WTC11 (cell line): ENCODE measurements at regions not wholly inside any gene's neighbourhood (a gene's known extent, or its start where the extent isn't known, plus 50 kb on each side); places are given as distances from the start of the nearest gene placed in this dataset.

ENCODE experiments used
- ATAC-seq: fragments of 200-7000 bp; cut with Tn5 transposase; 2 replicates; pipeline ENCODE4 v1.10.0; 2021; ENCODE audit warnings: mild to moderate bottlenecking, moderate library complexity
- CTCF ChIA-PET: fragments of 300-600 bp; sonication (Branson Sonifier 250); formaldehyde crosslinking; loops from one replicate; lab custom pipeline; 2021; ENCODE audit warnings: antibody characterized with exemption; lab: Charles Lee
- POLR2A ChIA-PET: fragments of 350-600 bp; sonication (Branson Sonifier 250); formaldehyde crosslinking; loops from one replicate; lab custom pipeline; 2021; ENCODE audit warnings: antibody characterized with exemption; lab: Charles Lee
- DNase-seq: peaks from one replicate; pipeline ENCODE4 v3.0.0; 2021; ENCODE audit warnings: low spot score
- H3K27ac Mint-ChIP-seq: 2 replicates; pipeline ENCODE4 v1.8.0; 2021; ENCODE audit warnings: mixed read lengths
- H3K27me3 Mint-ChIP-seq: 2 replicates; pipeline ENCODE4 v1.8.0; 2021; ENCODE audit warnings: low read depth, mild to moderate bottlenecking, moderate library complexity, mixed read lengths
- H3K36me3 Mint-ChIP-seq: 2 replicates; pipeline ENCODE4 v1.8.0; 2021; ENCODE audit warnings: mixed read lengths
- H3K4me1 Mint-ChIP-seq: 2 replicates; pipeline ENCODE4 v1.8.0; 2022; ENCODE audit warnings: mixed read lengths
- H3K4me3 Mint-ChIP-seq: 2 replicates; pipeline ENCODE4 v1.8.0; 2021; ENCODE audit warnings: mild to moderate bottlenecking, moderate library complexity, mixed read lengths
- H3K9me3 Mint-ChIP-seq: 2 replicates; pipeline ENCODE4 v1.8.0; 2021; ENCODE audit warnings: mixed read lengths
- ELF4 ChIP-seq: sonication (generic); formaldehyde crosslinking; IDR thresholded peaks from 2 replicates; pipeline ENCODE4 v1.8.1; 2022; ENCODE audit warnings: low read depth, mild to moderate bottlenecking, moderate library complexity, missing genetic modification reagents
- GTF2I ChIP-seq: fragments of 250-450 bp; sonication (Bioruptor Pico); conservative IDR thresholded peaks from 2 replicates; pipeline ENCODE4 v1.4.0; 2021; ENCODE audit warnings: mild to moderate bottlenecking
- IRF2 ChIP-seq: sonication (generic); formaldehyde crosslinking; IDR thresholded peaks from 2 replicates; pipeline ENCODE4 v1.8.0; 2022; ENCODE audit warnings: low read depth, missing genetic modification reagents, borderline replicate concordance
- JAZF1 ChIP-seq: fragments of 250-450 bp; sonication (Bioruptor Pico); IDR thresholded peaks from 2 replicates; pipeline ENCODE4 v1.9.0; 2021; ENCODE audit warnings: moderate library complexity, mild to moderate bottlenecking, inconsistent platforms
- NFATC4 ChIP-seq: fragments of 250-450 bp; sonication (Bioruptor Pico); IDR thresholded peaks from 2 replicates; pipeline ENCODE4 v1.9.0; 2021; ENCODE audit warnings: mild to moderate bottlenecking
- NFYB ChIP-seq: sonication (generic); formaldehyde crosslinking; conservative IDR thresholded peaks from 2 replicates; pipeline ENCODE4 v1.8.0; 2022; ENCODE audit warnings: low read depth, missing genetic modification reagents
- SP1 ChIP-seq: sonication (generic); formaldehyde crosslinking; conservative IDR thresholded peaks from 2 replicates; pipeline ENCODE4 v1.8.1; 2022; ENCODE audit warnings: missing genetic modification reagents
- TEAD1 ChIP-seq: sonication (generic); formaldehyde crosslinking; IDR thresholded peaks from 2 replicates; pipeline ENCODE4 v1.8.0; 2022; ENCODE audit warnings: mild to moderate bottlenecking, missing genetic modification reagents
- TP53 ChIP-seq: sonication (generic); formaldehyde crosslinking; IDR thresholded peaks from 2 replicates; pipeline ENCODE4 v1.8.1; 2023; ENCODE audit warnings: mild to moderate bottlenecking, missing genetic modification reagents
- ZNF232 ChIP-seq: sonication (generic); formaldehyde crosslinking; IDR thresholded peaks from 2 replicates; pipeline ENCODE4 v1.8.0; 2022; ENCODE audit warnings: mild to moderate bottlenecking, missing genetic modification reagents
- ZNF671 ChIP-seq: fragments of 250-450 bp; sonication (Bioruptor Pico); IDR thresholded peaks from 2 replicates; pipeline ENCODE4 v1.8.0; 2021; ENCODE audit warnings: mild to moderate bottlenecking
- TF ChIP-seq, protein P1 (sequence below): sonication (generic); formaldehyde crosslinking; IDR thresholded peaks from 2 replicates; pipeline ENCODE4 v1.8.0; 2023; ENCODE audit warnings: missing genetic modification reagents, mild to moderate bottlenecking, borderline replicate concordance
- TF ChIP-seq, protein P2 (sequence below): sonication (generic); formaldehyde crosslinking; IDR thresholded peaks from 2 replicates; pipeline ENCODE4 v1.8.0; 2022; ENCODE audit warnings: mild to moderate bottlenecking, missing genetic modification reagents
- TF ChIP-seq, protein P3 (sequence below): fragments of 250-450 bp; sonication (Bioruptor Pico); IDR thresholded peaks from 2 replicates; pipeline ENCODE4 v1.9.0; 2021; ENCODE audit warnings: mild to moderate bottlenecking
- TF ChIP-seq, protein P4 (sequence below): fragments of 200-600 bp; IDR thresholded peaks from 2 replicates; pipeline ENCODE4 v1.8.0; 2022; ENCODE audit warnings: antibody characterized with exemption
- TF ChIP-seq, protein P5 (sequence below): sonication (generic); formaldehyde crosslinking; IDR thresholded peaks from 2 replicates; pipeline ENCODE4 v1.8.0; 2023; ENCODE audit warnings: mild to moderate bottlenecking, missing genetic modification reagents
- TF ChIP-seq, protein P6 (sequence below): sonication (generic); formaldehyde crosslinking; IDR thresholded peaks from 2 replicates; pipeline ENCODE4 v1.8.1; 2023; ENCODE audit warnings: mild to moderate bottlenecking, moderate library complexity, missing genetic modification reagents
- TF ChIP-seq, protein P7 (sequence below): fragments of 250-450 bp; sonication (Bioruptor Pico); IDR thresholded peaks from 2 replicates; pipeline ENCODE4 v2.1.2; 2022; ENCODE audit warnings: mild to moderate bottlenecking, moderate library complexity
- TF ChIP-seq, protein P8 (sequence below): sonication (generic); formaldehyde crosslinking; IDR thresholded peaks from 2 replicates; pipeline ENCODE4 v1.8.1; 2022; ENCODE audit warnings: low read depth, missing genetic modification reagents, borderline replicate concordance
- TF ChIP-seq, protein P9 (sequence below): fragments of 250-450 bp; sonication (Bioruptor Pico); IDR thresholded peaks from 2 replicates; pipeline ENCODE4 v1.9.0; 2021; ENCODE audit warnings: moderate library complexity, mild to moderate bottlenecking, inconsistent platforms, borderline replicate concordance

DNA sequence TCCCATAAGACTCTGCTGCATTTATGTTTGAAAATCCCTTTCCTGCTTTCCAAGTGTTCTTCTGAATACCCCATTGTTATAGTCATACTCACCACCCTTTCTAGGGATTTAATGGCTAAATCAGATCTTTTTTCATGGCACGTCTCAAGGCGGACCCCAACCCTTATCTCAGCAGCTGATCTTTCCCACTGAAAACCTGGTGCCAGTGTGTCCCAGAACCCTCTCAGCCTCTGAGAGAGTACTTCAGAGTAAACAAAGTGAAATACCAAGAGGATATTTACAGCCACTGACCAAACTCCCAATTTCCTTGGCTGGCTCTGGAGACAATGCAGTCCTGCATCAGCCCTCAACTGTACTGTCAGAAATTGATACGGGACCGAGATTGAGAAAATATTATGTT, 101.7 kb downstream of the TMEM100 start (continued):
- TF ChIP-seq, protein P1, sequence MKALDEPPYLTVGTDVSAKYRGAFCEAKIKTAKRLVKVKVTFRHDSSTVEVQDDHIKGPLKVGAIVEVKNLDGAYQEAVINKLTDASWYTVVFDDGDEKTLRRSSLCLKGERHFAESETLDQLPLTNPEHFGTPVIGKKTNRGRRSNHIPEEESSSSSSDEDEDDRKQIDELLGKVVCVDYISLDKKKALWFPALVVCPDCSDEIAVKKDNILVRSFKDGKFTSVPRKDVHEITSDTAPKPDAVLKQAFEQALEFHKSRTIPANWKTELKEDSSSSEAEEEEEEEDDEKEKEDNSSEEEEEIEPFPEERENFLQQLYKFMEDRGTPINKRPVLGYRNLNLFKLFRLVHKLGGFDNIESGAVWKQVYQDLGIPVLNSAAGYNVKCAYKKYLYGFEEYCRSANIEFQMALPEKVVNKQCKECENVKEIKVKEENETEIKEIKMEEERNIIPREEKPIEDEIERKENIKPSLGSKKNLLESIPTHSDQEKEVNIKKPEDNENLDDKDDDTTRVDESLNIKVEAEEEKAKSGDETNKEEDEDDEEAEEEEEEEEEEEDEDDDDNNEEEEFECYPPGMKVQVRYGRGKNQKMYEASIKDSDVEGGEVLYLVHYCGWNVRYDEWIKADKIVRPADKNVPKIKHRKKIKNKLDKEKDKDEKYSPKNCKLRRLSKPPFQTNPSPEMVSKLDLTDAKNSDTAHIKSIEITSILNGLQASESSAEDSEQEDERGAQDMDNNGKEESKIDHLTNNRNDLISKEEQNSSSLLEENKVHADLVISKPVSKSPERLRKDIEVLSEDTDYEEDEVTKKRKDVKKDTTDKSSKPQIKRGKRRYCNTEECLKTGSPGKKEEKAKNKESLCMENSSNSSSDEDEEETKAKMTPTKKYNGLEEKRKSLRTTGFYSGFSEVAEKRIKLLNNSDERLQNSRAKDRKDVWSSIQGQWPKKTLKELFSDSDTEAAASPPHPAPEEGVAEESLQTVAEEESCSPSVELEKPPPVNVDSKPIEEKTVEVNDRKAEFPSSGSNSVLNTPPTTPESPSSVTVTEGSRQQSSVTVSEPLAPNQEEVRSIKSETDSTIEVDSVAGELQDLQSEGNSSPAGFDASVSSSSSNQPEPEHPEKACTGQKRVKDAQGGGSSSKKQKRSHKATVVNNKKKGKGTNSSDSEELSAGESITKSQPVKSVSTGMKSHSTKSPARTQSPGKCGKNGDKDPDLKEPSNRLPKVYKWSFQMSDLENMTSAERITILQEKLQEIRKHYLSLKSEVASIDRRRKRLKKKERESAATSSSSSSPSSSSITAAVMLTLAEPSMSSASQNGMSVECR (CRISPR knock-in tag): no peak

DNA sequence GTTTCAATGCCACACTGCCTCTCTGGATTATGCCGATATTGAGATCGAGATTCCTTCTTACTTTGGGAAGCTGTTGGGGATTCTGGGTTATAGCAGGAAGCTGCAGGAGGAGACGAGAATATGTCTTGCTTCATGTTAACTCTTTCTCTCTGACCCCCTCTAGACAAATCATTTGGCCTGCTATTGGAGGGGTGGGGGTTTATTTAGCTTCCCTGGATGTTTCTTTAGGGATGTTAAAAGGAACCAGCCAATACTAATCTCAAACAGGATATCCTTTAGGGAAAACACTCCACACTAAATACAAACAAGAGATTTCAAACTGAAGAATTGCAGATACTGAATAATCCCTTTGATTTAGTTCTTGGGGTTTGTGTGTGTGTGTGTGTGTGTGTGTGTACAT, 102.6 kb downstream of the TMEM100 start:
- CTCF ChIA-PET: no interaction called here
- Mint-ChIP-seq H3K4me3 (no peak overlapping the region), H3K27ac (no peak overlapping the region), H3K36me3 (no peaks in the 10 kb centered on the region)
- DNase-seq: no peak
- TF ChIP-seq ZNF232 (no peak), NFYB (CRISPR knock-in tag) (no peak), SP1 (CRISPR knock-in tag) (no peak), TP53 (no peak), NFATC4 (CRISPR knock-in tag) (no peak), JAZF1 (no peak), GTF2I (CRISPR knock-in tag) (no peak), ZNF671 (CRISPR knock-in tag) (no peak), ELF4 (CRISPR knock-in tag) (no peak), TEAD1 (CRISPR knock-in tag) (no peak), IRF2 (CRISPR knock-in tag) (no peak)
- TF ChIP-seq, protein P2, sequence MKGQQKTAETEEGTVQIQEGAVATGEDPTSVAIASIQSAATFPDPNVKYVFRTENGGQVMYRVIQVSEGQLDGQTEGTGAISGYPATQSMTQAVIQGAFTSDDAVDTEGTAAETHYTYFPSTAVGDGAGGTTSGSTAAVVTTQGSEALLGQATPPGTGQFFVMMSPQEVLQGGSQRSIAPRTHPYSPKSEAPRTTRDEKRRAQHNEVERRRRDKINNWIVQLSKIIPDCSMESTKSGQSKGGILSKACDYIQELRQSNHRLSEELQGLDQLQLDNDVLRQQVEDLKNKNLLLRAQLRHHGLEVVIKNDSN (CRISPR knock-in tag): no peak
- TF ChIP-seq, protein P3, sequence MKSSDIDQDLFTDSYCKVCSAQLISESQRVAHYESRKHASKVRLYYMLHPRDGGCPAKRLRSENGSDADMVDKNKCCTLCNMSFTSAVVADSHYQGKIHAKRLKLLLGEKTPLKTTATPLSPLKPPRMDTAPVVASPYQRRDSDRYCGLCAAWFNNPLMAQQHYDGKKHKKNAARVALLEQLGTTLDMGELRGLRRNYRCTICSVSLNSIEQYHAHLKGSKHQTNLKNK (CRISPR knock-in tag): no peak
- TF ChIP-seq, protein P4, sequence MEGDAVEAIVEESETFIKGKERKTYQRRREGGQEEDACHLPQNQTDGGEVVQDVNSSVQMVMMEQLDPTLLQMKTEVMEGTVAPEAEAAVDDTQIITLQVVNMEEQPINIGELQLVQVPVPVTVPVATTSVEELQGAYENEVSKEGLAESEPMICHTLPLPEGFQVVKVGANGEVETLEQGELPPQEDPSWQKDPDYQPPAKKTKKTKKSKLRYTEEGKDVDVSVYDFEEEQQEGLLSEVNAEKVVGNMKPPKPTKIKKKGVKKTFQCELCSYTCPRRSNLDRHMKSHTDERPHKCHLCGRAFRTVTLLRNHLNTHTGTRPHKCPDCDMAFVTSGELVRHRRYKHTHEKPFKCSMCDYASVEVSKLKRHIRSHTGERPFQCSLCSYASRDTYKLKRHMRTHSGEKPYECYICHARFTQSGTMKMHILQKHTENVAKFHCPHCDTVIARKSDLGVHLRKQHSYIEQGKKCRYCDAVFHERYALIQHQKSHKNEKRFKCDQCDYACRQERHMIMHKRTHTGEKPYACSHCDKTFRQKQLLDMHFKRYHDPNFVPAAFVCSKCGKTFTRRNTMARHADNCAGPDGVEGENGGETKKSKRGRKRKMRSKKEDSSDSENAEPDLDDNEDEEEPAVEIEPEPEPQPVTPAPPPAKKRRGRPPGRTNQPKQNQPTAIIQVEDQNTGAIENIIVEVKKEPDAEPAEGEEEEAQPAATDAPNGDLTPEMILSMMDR: no peak
- TF ChIP-seq, protein P5, sequence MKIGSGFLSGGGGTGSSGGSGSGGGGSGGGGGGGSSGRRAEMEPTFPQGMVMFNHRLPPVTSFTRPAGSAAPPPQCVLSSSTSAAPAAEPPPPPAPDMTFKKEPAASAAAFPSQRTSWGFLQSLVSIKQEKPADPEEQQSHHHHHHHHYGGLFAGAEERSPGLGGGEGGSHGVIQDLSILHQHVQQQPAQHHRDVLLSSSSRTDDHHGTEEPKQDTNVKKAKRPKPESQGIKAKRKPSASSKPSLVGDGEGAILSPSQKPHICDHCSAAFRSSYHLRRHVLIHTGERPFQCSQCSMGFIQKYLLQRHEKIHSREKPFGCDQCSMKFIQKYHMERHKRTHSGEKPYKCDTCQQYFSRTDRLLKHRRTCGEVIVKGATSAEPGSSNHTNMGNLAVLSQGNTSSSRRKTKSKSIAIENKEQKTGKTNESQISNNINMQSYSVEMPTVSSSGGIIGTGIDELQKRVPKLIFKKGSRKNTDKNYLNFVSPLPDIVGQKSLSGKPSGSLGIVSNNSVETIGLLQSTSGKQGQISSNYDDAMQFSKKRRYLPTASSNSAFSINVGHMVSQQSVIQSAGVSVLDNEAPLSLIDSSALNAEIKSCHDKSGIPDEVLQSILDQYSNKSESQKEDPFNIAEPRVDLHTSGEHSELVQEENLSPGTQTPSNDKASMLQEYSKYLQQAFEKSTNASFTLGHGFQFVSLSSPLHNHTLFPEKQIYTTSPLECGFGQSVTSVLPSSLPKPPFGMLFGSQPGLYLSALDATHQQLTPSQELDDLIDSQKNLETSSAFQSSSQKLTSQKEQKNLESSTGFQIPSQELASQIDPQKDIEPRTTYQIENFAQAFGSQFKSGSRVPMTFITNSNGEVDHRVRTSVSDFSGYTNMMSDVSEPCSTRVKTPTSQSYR (CRISPR knock-in tag): no peak
- TF ChIP-seq, protein P6, sequence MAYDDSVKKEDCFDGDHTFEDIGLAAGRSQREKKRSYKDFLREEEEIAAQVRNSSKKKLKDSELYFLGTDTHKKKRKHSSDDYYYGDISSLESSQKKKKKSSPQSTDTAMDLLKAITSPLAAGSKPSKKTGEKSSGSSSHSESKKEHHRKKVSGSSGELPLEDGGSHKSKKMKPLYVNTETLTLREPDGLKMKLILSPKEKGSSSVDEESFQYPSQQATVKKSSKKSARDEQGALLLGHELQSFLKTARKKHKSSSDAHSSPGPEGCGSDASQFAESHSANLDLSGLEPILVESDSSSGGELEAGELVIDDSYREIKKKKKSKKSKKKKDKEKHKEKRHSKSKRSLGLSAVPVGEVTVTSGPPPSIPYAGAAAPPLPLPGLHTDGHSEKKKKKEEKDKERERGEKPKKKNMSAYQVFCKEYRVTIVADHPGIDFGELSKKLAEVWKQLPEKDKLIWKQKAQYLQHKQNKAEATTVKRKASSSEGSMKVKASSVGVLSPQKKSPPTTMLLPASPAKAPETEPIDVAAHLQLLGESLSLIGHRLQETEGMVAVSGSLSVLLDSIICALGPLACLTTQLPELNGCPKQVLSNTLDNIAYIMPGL (CRISPR knock-in tag): no peak
- TF ChIP-seq, protein P7, sequence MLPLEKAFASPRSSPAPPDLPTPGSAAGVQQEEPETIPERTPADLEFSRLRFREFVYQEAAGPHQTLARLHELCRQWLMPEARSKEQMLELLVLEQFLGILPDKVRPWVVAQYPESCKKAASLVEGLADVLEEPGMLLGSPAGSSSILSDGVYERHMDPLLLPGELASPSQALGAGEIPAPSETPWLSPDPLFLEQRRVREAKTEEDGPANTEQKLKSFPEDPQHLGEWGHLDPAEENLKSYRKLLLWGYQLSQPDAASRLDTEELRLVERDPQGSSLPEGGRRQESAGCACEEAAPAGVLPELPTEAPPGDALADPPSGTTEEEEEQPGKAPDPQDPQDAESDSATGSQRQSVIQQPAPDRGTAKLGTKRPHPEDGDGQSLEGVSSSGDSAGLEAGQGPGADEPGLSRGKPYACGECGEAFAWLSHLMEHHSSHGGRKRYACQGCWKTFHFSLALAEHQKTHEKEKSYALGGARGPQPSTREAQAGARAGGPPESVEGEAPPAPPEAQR (CRISPR knock-in tag): no peak
- TF ChIP-seq, protein P8, sequence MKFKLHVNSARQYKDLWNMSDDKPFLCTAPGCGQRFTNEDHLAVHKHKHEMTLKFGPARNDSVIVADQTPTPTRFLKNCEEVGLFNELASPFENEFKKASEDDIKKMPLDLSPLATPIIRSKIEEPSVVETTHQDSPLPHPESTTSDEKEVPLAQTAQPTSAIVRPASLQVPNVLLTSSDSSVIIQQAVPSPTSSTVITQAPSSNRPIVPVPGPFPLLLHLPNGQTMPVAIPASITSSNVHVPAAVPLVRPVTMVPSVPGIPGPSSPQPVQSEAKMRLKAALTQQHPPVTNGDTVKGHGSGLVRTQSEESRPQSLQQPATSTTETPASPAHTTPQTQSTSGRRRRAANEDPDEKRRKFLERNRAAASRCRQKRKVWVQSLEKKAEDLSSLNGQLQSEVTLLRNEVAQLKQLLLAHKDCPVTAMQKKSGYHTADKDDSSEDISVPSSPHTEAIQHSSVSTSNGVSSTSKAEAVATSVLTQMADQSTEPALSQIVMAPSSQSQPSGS (CRISPR knock-in tag): no peak
- TF ChIP-seq, protein P9, sequence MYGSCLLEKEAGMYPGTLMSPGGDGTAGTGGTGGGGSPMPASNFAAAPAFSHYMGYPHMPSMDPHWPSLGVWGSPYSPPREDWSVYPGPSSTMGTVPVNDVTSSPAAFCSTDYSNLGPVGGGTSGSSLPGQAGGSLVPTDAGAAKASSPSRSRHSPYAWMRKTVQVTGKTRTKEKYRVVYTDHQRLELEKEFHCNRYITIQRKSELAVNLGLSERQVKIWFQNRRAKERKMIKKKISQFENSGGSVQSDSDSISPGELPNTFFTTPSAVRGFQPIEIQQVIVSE (CRISPR knock-in tag): no peak
- TF ChIP-seq, all 79 proteins: peak for 0
- no peaks in the 10 kb centered on the region for H3K4me1 Mint-ChIP-seq
- H3K9me3 Mint-ChIP-seq: no peaks in the 10 kb centered on the region
- no peaks in the 10 kb centered on the region for H3K27me3 Mint-ChIP-seq
- POLR2A ChIA-PET: no interaction called here
- ATAC-seq: no peak
